ENCODE measurements at regions not wholly inside any gene's neighbourhood (a gene's known extent, or its start where the extent isn't known, plus 50 kb on each side); places are given as distances from the start of the nearest gene placed in this dataset.
"Not testable (repeated sequence)": the region's sequence is repeated elsewhere in the genome, so short reads cannot be mapped to it uniquely, and the experiment has no call there.

- H3K27me3 Mint-ChIP-seq (ENCODE audit: low read depth), result no peaks in the 10 kb centered on the region
- H3K27ac Mint-ChIP-seq, result no peak overlapping the region
- H3K36me3 Mint-ChIP-seq (ENCODE audit: low read depth), result no peaks in the 10 kb centered on the region
- H3K4me3 Mint-ChIP-seq, result no peak overlapping the region
- no peak for DNase-seq (ENCODE audit: low spot score)
- no peaks in the 10 kb centered on the region for H3K4me1 Mint-ChIP-seq (ENCODE audit: low read depth)
- H3K9me3 Mint-ChIP-seq, result peaks cover 10% of the 10 kb centered on the region
Measured at GRCh38 chr3:22419261-22419660, 668.3 kb upstream of the ZNF385D start.

DNA sequence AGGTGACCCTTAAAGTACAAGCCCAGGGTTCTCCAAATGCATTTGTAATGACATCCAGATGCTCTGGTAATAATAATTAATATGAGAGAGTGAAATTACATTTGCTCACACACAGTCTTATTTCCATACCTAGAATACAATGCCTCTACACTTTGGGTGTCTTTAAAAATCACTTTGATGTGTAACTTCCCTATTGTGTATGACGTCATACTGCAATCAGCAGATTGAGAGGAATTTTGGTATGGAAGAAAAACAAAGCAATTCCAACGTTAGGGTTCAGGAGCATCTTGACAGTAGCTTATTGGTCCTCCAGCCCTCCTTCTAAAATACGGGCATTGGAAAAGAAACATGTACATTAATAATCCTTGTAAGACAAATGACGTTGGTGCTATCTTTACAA lies 670.6 kb upstream of the ZNF385D start:
- H3K4me3 Mint-ChIP-seq, result no peak overlapping the region

DNA sequence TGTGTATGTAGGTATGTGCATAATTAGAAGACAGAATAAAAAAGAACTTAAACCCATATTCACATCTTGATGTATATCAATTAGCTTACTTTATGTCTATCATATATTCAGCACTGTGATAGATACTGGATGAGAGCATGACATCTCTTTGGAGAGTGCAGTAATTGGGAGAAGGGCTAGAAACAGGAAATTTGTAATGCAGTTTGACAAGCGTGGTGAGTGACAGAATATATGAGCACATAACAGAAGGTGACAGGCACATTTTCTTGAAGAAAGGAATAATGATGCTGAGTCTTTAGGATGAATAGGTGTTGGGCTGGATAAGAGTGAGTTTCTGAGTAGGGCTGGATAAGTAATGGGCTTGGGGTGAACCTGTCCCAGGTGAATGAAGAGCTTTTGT lies 680.3 kb upstream of the ZNF385D start:
- Mint-ChIP-seq H3K27ac (no peak overlapping the region), H3K9me3 (peaks cover 12% of the 10 kb centered on the region), H3K36me3 (ENCODE audit: low read depth) (no peaks in the 10 kb centered on the region), H3K27me3 (ENCODE audit: low read depth) (no peaks in the 10 kb centered on the region), H3K4me1 (ENCODE audit: low read depth) (no peaks in the 10 kb centered on the region), H3K4me3 (no peak overlapping the region)
- DNase-seq (ENCODE audit: low spot score), result no peak

More for the DNA sequence above, 670.6 kb upstream of the ZNF385D start:
- H3K4me1 Mint-ChIP-seq (ENCODE audit: low read depth), result no peaks in the 10 kb centered on the region
- no peak for DNase-seq (ENCODE audit: low spot score)
- no peaks in the 10 kb centered on the region for H3K9me3 Mint-ChIP-seq
- H3K27ac Mint-ChIP-seq, result no peak overlapping the region
- H3K36me3 Mint-ChIP-seq (ENCODE audit: low read depth), result no peaks in the 10 kb centered on the region
- H3K27me3 Mint-ChIP-seq (ENCODE audit: low read depth), result no peaks in the 10 kb centered on the region

DNA sequence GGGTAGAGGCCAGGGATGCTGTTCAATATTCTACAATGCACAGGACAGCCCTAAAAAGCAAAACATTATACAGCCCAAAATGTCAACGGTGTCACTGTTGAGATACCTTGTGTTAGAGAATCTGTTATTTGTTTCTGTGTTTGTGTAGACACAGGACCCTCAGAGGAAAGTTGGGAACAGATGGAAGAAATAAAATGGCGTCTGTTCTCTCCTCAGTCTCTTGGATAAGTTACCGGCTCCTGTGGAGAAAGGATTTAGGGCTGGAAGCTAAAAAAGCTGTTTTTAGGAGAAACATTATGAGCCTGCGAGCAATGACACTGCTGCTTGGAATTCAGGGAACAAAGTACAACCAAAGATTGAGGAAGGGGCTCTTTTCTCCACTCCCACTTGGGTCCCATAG lies 688.6 kb upstream of the ZNF385D start:
- DNase-seq (ENCODE audit: low spot score), result no peak
- Mint-ChIP-seq H3K9me3 (peaks cover 13% of the 10 kb centered on the region), H3K27ac (no peak overlapping the region), H3K4me1 (ENCODE audit: low read depth) (no peaks in the 10 kb centered on the region), H3K4me3 (no peak overlapping the region), H3K27me3 (ENCODE audit: low read depth) (no peaks in the 10 kb centered on the region), H3K36me3 (ENCODE audit: low read depth) (no peaks in the 10 kb centered on the region)

GRCh38 chr3:22441711-22442110 lies 690.7 kb upstream of the ZNF385D start:
- H3K4me3 Mint-ChIP-seq, result no peak overlapping the region
- DNase-seq (ENCODE audit: low spot score), result no peak
- H3K4me1 Mint-ChIP-seq (ENCODE audit: low read depth), result no peaks in the 10 kb centered on the region
- peaks cover 13% of the 10 kb centered on the region for H3K9me3 Mint-ChIP-seq
- H3K27me3 Mint-ChIP-seq (ENCODE audit: low read depth), result no peaks in the 10 kb centered on the region
- no peaks in the 10 kb centered on the region for H3K36me3 Mint-ChIP-seq (ENCODE audit: low read depth)
- H3K27ac Mint-ChIP-seq, result no peak overlapping the region

DNA sequence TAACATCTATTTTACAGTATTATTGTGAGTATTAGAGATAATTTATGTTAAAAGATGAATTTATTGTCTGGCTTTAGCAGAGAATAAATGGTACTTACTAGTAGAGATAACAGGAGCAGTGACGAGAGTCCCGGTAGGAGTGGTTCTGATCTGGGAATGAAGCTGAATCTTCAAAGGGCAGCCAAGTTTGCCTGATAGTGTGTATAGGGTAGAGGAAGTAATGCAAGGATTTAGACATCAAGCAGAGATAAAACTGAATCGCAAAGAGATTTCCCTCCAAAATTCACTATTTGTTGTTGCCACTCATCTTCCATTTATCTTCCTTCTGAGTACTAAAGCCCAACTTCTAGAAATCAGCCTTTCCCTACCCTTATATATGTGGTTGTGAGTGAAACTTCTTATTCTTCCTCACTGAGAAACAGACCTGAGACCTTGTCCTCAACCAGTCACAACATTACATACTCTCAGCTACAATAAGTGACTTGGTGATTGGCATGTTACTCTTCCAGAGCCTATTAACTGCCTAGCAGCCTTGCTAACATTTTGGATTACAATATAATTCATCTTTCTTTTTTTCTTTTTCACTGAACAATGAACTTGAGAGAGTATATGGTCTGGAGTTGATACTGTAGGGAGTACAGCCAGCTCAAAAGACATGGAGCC lies 692.7 kb upstream of the ZNF385D start:
- Mint-ChIP-seq H3K4me1 (ENCODE audit: low read depth) (no peaks in the 10 kb centered on the region), H3K27ac (no peak overlapping the region), H3K27me3 (ENCODE audit: low read depth) (no peaks in the 10 kb centered on the region), H3K9me3 (peaks cover 14% of the 10 kb centered on the region), H3K4me3 (no peak overlapping the region), H3K36me3 (ENCODE audit: low read depth) (no peaks in the 10 kb centered on the region)
- DNase-seq (ENCODE audit: low spot score), result no peak

DNA sequence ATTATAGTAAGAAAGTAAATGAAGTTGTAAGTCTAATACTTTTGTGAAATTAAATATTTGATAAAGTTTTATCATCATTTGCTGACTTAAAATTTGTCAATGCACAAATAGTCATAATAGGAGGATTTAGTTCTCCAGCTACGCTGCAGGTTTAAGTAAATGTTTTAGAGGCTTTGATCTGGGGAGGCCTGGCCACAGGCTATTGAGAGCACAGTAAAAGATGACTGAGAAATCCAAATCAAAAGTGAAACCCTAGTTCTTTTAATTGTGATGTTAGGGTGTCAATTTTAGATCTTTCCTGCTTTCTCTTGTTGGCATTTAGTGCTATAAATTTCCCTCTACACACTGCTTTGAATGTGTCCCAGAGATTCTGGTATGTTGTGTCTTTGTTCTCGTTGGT lies 694.3 kb upstream of the ZNF385D start:
- H3K9me3 Mint-ChIP-seq; H3K36me3 Mint-ChIP-seq (ENCODE audit: low read depth); H3K27me3 Mint-ChIP-seq (ENCODE audit: low read depth); H3K4me3 Mint-ChIP-seq; H3K4me1 Mint-ChIP-seq (ENCODE audit: low read depth); DNase-seq (ENCODE audit: low spot score); H3K27ac Mint-ChIP-seq: not testable (repeated sequence)

- H3K4me3 Mint-ChIP-seq, result no peak overlapping the region
- no peak overlapping the region for H3K27ac Mint-ChIP-seq
- H3K9me3 Mint-ChIP-seq, result peaks cover 3% of the 10 kb centered on the region
- DNase-seq (ENCODE audit: low spot score), result no peak
- no peaks in the 10 kb centered on the region for H3K27me3 Mint-ChIP-seq (ENCODE audit: low read depth)
- H3K36me3 Mint-ChIP-seq (ENCODE audit: low read depth), result no peaks in the 10 kb centered on the region
- no peaks in the 10 kb centered on the region for H3K4me1 Mint-ChIP-seq (ENCODE audit: low read depth)
Measured at GRCh38 chr3:22450786-22451400, 699.9 kb upstream of the ZNF385D start.

DNA sequence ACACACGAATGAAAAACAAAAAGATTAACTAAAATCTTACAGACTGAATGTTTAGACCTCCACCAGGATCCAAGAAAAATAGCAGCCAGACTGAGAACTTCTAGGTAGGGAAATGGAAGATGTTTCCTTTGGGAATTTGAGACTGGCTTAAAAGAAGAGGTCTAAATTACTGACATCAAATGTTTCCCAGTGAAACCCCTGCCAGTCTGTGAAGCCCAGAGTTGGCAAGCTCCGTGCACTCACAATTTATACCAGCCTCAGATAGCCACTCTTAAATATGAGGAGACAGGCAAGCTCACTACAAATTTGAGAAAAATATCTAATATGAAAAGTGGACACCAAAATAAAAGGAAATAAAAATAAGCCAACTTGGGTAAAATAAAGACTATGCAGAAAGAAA lies 700.5 kb upstream of the ZNF385D start:
- no peaks in the 10 kb centered on the region for H3K4me1 Mint-ChIP-seq (ENCODE audit: low read depth)
- H3K36me3 Mint-ChIP-seq (ENCODE audit: low read depth), result no peaks in the 10 kb centered on the region
- no peak overlapping the region for H3K4me3 Mint-ChIP-seq
- H3K27me3 Mint-ChIP-seq (ENCODE audit: low read depth), result no peaks in the 10 kb centered on the region
- DNase-seq (ENCODE audit: low spot score), result no peak
- H3K9me3 Mint-ChIP-seq, result peaks cover 3% of the 10 kb centered on the region
- no peak overlapping the region for H3K27ac Mint-ChIP-seq

GRCh38 chr3:22453906-22454535 lies 703.0 kb upstream of the ZNF385D start:
- H3K9me3 Mint-ChIP-seq, result no peaks in the 10 kb centered on the region
- no peak for DNase-seq (ENCODE audit: low spot score)
- H3K27me3 Mint-ChIP-seq (ENCODE audit: low read depth), result no peaks in the 10 kb centered on the region
- H3K27ac Mint-ChIP-seq, result no peak overlapping the region
- H3K4me1 Mint-ChIP-seq (ENCODE audit: low read depth), result no peaks in the 10 kb centered on the region
- no peaks in the 10 kb centered on the region for H3K36me3 Mint-ChIP-seq (ENCODE audit: low read depth)
- no peak overlapping the region for H3K4me3 Mint-ChIP-seq

DNA sequence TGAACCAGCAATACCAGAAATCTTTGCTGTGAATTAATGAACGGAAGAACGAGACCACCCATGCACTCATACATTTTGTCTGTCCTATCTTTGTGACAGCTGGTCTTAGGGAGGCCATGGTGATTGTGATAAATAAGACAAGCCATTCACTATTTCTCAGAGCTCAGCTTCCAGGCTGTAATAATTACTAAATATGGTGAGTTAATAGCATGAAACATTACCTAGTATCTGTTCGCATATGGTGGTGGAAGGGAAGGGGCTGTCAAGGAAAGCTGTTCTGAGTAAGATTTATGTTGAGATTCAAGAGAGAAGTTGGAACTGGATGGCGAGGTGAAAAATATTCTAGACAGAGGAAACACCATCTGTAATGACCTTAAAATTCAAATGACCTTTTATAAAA lies 719.0 kb upstream of the ZNF385D start:
- Mint-ChIP-seq H3K27ac (no peak overlapping the region), H3K36me3 (ENCODE audit: low read depth) (no peaks in the 10 kb centered on the region), H3K4me1 (ENCODE audit: low read depth) (no peaks in the 10 kb centered on the region), H3K4me3 (no peak overlapping the region), H3K27me3 (ENCODE audit: low read depth) (no peaks in the 10 kb centered on the region), H3K9me3 (no peaks in the 10 kb centered on the region)
- no peak for DNase-seq (ENCODE audit: low spot score)

DNA sequence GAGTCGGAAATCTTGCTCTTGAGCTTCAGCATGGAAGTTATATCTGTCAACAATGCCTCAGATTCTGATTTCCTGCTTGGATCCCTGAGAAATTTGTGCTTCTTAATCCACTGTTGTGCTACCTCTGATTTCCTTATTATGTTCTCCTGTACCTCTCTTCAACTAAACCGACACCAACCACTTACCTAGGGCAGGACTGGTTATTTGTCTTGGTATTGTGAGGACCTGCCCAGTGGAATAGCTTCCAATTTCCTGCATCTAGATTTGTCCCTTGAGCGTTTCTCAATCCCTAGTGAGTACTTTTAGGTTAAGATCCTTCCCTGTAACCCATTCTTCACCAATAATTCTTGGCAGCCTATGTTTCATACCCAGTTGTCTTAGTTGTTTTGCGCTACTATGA lies 720.5 kb upstream of the ZNF385D start:
- H3K9me3 Mint-ChIP-seq, result no peaks in the 10 kb centered on the region
- no peaks in the 10 kb centered on the region for H3K4me1 Mint-ChIP-seq (ENCODE audit: low read depth)
- no peak overlapping the region for H3K4me3 Mint-ChIP-seq
- no peak overlapping the region for H3K27ac Mint-ChIP-seq
- DNase-seq (ENCODE audit: low spot score), result no peak
- no peaks in the 10 kb centered on the region for H3K27me3 Mint-ChIP-seq (ENCODE audit: low read depth)
- H3K36me3 Mint-ChIP-seq (ENCODE audit: low read depth), result no peaks in the 10 kb centered on the region

GRCh38 chr3:22474706-22475445 lies 723.9 kb upstream of the ZNF385D start:
- H3K27me3 Mint-ChIP-seq (ENCODE audit: low read depth), result no peaks in the 10 kb centered on the region
- H3K4me1 Mint-ChIP-seq (ENCODE audit: low read depth), result no peaks in the 10 kb centered on the region
- DNase-seq (ENCODE audit: low spot score), result no peak
- no peaks in the 10 kb centered on the region for H3K36me3 Mint-ChIP-seq (ENCODE audit: low read depth)
- no peaks in the 10 kb centered on the region for H3K9me3 Mint-ChIP-seq
- H3K4me3 Mint-ChIP-seq, result no peak overlapping the region
- H3K27ac Mint-ChIP-seq, result no peak overlapping the region

GRCh38 chr3:22475665-22476240 lies 724.7 kb upstream of the ZNF385D start:
- Mint-ChIP-seq H3K36me3 (ENCODE audit: low read depth) (no peaks in the 10 kb centered on the region), H3K9me3 (no peaks in the 10 kb centered on the region), H3K4me1 (ENCODE audit: low read depth) (no peaks in the 10 kb centered on the region), H3K27me3 (ENCODE audit: low read depth) (no peaks in the 10 kb centered on the region), H3K27ac (no peak overlapping the region), H3K4me3 (no peak overlapping the region)
- no peak for DNase-seq (ENCODE audit: low spot score)

All from T-helper 2 cell treated with Interferon-gamma antibody and Interleukin-4, amounts not matched to agents 5 μg/mL and 100 μg/mL, for 36 hours (primary cell).